HG02840 (cell line): ENCODE measurements at regions not wholly inside any gene's neighbourhood (a gene's known extent, or its start where the extent isn't known, plus 50 kb on each side); places are given as distances from the start of the nearest gene placed in this dataset.
"Not testable (repeated sequence)": the region's sequence is repeated elsewhere in the genome, so short reads cannot be mapped to it uniquely, and the experiment has no call there.

Experiments used
- ATAC-seq: cut with Tn5 transposase; IDR thresholded peaks from one replicate; pipeline ENCODE4 v1.9.1; 2021; ENCODE audit warnings: mild to moderate bottlenecking, moderate library complexity, moderate number of reproducible peaks; ENCODE audit not compliant: unreplicated experiment, low FRiP score

DNA sequence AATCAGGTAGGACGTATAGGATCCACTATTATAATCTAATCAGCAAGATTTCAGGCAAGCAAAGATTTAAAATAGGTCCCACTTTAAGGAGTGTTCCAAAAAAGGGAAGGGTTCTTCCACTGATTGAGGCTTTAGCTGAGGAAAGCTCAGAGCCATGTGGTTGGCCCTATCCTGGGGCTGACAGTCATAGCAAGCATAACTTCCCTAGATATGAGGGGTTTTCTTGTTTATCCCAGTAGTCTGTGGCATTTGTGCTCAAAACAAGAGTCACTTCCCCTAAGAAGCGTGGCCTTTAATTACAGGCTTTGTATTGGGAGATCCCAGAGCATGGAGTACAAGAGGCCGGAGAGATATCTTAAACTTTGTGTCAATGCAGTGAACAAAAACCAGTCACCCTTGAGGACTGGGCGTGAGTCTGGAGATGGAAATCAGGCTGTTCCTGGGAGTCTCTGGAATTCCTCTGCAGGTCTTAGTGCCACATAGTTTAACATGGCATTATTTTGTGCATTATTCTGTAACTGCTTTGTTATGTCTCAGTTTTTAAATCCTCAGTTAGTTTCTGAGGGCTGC, 136.9 kb upstream of the FBXO11 start:
- no peak for ATAC-seq

DNA sequence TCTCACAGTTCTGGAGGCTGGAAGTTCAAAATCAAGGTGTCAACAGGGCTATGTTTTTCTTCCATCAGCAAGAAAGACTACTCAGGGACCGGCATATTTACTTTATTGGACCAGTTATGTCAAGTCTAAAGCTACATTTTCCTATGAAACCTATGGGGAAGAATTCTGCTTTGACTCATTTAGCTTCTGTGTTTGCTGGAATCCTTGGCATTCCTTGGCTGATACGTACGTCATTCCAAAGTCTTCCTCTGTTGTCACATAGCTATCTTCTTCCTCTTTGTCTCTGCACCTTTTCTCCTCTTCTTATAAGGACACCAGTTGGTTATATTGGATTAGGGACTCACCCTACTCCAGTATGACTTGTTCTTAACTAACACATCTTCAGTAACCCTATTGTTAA, 137.4 kb upstream of the FBXO11 start:
- no peak for ATAC-seq

DNA sequence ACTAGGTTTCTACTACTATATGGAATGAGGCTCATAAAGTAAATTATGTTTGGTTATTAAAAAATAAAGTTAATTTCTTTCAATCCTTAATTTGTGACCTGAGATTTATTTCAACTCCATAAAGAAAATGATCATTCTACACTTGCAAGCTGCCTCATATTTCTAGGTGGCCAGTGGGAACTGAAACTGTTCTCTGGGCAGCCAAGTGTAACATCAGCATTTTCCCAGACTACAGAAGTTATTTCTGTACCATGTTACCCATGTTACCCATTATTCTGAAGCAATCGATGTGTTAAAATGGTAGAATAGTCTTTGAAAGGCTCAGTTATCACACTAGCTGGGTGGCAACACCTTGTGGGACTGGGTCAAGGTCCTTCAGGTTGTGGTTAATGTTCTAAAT, 139.3 kb upstream of the FBXO11 start:
- no peak for ATAC-seq

DNA sequence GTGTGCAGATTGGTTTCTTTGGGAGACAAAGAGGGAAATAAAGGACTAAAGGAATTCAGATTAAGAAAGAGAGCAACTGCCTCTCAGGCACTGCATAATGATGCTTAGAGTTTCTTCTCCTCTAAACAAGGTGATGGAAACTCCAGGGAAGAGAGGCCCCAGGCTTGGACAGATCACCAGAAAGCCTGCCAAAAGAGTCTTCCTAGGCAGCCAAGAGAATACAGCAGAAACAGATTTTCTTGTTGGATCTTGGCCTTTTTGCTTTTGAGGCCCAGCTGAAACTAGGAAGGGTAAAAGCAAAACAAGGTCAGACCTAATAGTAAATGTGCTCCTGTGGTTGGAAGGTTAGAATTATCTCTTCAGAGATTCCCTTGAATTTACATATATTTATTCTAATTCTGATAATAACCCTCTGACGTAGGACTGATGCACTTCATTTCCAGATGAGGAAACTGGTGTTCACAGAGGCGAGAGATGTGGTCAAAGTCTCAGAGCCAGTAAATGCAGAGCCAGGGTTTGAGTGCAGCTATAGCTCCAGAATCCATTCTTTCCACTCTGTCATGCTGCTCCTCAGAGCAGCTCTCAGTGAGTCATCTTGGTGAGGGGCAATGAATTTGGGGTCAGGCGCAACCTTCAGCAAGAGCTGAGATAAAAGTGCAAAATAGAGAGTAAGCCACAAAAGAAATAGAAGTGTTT, 142.3 kb upstream of the FBXO11 start:
- ATAC-seq, result no peak

- no peak for ATAC-seq
These were observed 143.1 kb upstream of the FBXO11 start for GRCh38 chr2:48049371-48049770.

DNA sequence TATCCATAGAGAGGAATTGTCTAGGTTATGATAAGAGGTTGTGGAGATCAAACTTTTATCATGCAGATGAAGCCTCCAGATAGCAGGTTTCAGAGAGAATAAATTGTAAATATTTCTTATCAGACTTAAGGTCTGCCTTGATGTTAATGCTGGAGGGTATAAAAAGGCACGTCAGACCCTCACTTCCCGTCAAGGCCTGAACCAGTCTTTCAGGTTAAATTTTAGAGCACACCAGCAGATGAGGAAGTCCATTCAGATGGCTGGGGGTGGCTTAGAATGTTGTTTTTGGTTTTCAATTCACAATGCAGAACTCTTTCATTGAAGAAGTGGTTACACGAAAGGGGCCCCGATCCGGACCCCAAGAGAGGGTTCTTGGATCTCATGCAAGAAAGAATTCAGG, 144.4 kb upstream of the FBXO11 start:
- ATAC-seq, result no peak

GRCh38 chr2:48059975-48060374, 153.7 kb upstream of the FBXO11 start:
- ATAC-seq, result no peak

DNA sequence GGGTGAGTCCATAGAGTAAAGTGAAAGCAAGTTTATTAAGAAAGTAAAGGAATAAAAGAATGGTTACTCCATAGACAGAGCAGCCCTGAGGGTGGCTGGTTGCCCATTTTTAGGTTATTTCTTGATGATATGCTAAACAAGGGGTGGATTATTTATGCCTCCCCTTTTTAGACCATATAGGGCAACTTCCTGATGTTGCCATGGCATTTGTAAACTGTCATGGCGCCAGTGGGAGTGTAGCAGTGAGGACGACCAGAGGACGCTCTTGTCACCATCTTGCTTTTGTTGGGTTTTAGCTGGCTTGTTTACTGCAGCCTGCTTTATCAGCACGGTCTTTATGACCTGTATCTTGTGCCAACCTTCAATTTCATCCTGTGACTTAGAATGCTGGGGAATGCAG, 155.4 kb upstream of the FBXO11 start:
- ATAC-seq, result not testable (repeated sequence)

- no peak for ATAC-seq
These were observed 158.8 kb upstream of the FBXO11 start for GRCh38 chr2:48065096-48065495.

- ATAC-seq, result no peak
These were observed 159.7 kb upstream of the FBXO11 start for GRCh38 chr2:48066000-48066399.

DNA sequence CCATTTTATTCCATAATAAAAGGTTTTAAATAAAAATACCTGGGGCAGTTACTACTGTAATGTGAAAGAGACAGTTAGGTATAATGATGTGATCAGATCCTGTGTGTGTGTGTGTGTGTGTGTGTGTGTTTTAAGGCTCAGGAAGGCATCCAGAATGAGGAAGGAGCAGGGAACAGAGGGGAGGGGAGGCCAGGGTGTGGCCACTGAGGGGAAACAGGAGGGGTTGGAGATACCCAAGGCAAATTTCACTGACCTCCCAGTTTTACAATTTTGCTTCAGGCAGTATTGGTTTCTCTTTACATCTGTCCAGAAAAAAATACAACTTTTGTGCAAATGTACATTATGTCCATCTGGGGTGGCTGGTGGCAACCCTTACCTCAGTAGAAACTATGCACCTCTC, 163.5 kb upstream of the FBXO11 start:
- no peak for ATAC-seq

GRCh38 chr2:48070415-48070814, 164.1 kb upstream of the FBXO11 start:
- ATAC-seq, result no peak

GRCh38 chr2:48072583-48072982, 166.3 kb upstream of the FBXO11 start:
- ATAC-seq, result no peak

DNA sequence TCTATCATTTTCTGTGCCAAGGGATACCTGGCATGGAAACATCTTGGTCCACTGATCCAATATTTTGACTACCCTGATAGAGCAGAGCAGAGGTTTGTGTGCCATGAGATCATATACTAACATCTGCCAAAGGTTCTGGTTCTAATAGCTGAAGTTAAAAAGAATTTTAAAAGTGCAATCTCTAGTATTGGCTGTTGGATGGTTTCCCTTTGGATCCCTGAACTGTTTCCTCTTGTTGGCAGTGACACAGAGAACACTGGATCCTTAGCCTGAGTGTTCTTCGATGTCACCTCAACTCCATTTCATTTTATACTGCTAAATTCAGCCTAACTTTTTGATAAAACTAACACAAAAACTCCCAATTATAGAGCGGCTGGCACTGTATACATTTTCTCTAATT, 169.3 kb upstream of the FBXO11 start:
- ATAC-seq, result no peak

DNA sequence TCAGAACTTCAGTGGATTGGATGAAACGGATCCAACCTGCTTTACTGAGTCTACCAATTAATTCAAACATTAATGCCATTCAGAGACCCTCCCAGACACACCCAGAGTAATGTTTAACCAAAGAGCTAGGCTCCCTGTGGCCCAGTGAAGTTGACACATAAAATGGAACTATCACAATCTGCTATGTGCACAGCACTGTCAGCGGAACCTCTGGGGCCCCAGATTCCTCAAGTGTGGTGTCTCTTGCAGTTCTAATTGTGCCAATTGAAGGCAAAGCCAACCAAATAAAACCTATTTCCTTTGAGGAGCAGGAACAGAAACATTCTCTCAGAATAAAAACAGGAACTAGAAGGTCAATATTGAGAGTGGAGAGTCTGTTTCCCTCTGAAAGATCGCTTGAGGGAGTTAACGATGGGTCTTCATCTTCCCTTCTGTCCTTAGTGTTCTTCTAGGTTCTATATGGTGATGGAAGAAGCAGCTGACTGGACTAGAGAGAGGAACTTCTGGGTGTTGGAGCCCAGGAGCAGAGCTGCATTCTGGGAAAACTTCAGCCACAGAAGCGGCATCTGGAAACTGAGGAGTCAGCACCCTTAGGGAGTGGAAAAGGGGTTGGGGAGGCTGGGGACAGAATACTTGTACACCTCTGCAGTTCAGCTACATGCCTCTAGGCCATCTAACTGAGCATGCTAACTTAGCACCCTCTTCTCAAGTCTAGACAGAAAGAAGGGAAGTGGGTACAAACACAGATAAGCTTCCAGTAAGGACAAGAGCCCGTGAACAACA, 174.4 kb upstream of the FBXO11 start:
- no peak for ATAC-seq

- ATAC-seq, result no peak
These were observed 175.0 kb upstream of the FBXO11 start for GRCh38 chr2:48081317-48081628.

DNA sequence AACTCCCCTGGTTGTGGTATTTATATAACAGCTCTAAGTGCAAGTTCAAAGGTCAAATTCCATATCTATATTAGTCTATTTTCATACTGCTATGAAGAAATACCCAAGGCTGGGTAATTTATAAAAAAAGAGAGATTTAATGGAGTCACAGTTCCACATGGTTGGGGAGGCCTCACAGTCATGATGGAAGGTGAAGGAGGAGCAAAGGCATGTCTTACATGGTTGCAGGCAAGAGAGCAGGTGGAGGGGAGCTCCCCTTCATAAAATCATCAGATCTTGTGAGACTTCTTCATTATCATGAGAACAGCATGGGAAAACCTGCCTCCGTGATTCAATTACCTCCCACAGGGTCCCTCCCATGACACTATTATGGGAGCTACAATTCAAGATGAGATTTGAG, 179.6 kb upstream of the FBXO11 start:
- no peak for ATAC-seq

GRCh38 chr2:48088994-48089393, 182.7 kb upstream of the FBXO11 start:
- no peak for ATAC-seq

DNA sequence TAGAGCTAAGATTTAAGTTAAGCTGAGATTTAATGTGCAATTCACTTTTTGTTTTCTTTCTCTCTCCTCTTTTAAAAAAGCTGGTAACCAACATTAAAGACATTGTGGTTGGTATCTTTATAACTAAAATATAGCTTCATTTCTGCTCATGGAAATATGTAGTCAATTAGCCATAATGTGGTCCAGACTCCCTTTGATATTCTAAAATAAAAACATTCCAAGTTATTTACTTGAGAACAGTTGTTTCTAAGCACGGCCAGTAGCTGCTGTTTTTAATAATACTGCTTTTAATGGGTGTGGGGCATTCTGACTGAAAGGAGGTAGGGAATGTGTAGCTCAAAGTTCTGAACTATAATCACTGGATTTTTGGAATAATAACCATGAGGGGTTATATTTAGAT, 183.3 kb upstream of the FBXO11 start:
- ATAC-seq, result no peak

DNA sequence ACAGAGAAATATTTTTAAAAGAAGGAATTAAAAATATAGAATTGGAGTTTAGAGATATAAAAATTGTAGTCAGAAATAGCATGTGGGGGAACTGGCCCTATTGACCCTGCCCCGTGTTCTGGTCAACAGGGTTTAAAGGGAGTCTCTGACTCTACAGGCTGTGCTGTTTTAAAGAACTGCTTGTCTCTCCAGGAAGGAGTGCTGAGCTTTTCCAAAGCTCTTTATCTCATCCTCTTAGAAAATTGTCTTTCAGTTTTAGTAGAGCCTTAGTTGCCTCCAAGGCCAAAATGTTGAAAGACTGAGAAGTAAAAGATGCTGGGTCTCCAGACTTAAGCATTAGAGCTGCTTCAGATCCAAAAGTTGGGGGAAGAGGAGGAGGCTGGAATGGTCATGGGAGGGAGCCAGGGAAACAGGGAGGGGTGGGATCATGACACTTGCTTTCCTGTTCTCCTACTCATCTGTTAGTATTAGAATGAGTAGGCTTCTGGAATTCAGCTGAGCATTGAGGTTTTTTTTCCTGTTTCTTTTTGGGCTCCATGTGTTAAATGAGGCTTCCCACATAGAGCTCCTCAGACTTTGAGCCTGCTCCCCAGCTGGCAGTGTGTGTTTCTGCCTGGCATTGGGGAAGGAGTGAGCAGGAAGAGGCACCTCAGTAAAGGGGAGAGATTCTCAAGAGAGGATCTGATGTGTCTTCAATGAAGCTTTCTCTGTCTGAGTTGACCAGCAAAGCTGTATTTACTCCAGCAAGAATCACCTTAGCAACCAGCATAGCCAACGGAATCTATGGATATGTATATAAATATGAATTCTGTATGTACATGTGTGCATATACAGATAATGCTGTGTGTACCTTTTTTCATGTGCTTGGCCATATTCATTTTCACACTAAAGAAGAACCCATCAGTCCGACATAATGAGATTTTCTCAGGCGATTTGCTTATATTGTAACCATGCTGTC, 186.8 kb upstream of the FBXO11 start:
- no peak for ATAC-seq

DNA sequence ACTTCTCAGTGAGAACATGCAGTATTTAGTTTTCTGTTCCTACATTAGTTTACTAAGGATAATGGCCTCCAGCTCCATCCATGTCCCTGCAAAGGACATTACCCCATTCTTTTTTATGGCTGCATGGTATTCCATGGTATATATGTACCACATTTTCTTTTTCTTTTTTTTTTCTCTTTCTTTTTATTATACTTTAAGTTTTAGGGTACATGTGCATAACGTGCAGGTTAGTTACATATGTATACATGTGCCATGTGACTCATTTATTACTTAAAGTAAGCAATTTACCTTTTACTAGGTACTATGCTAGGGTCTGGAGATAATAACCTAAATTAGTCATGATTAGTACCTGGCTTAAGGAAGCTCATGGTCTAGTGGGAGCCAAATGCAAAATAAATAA, 190.5 kb upstream of the FBXO11 start:
- not testable (repeated sequence) for ATAC-seq
